Hepatocyte (in vitro differentiated cells): ENCODE measurements at regions not wholly inside any gene's neighbourhood (a gene's known extent, or its start where the extent isn't known, plus 50 kb on each side); places are given as distances from the start of the nearest gene placed in this dataset.

Experiments
- CTCF ChIP-seq: fragments of 200-600 bp; sonication (generic); IDR thresholded peaks from 2 replicates; pipeline ENCODE4 v1.5.1; 2016; ENCODE audit warnings: antibody characterized with exemption, mild to moderate bottlenecking; ENCODE audit not compliant: poor library complexity
- EZH2 ChIP-seq: fragments of 200-600 bp; sonication (generic); IDR thresholded peaks from 2 replicates; pipeline ENCODE4 v1.6.1; 2016; ENCODE audit warnings: antibody characterized with exemption, mild to moderate bottlenecking, borderline replicate concordance
- EZH2phosphoT487 ChIP-seq: fragments of 200-600 bp; sonication (generic); IDR thresholded peaks from one replicate; pipeline ENCODE4 v1.6.1; 2018; ENCODE audit warnings: antibody characterized with exemption, mild to moderate bottlenecking, low read depth, moderate library complexity; ENCODE audit not compliant: unreplicated experiment, severe bottlenecking

DNA sequence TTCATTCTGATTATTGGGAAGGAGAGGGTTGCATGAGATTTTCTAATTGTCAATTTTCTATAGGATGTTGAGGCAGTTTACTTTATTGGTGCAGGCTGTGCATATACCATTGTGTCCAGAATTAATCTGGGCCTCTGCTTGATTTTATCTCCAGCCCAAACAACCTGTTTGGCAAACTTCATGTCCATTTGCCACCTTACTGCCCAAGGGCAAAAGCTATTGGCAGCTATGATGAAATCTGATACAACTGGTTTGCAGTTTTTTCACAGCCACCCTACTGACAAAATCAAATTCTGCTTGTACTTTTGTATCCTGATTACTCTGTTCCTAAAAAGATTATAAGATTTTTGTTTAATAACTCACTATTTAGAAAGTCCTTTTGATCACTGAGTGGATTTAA, 789.2 kb upstream of the FBXO33 start:
- TF ChIP-seq CTCF (no peak), EZH2 (no peak), EZH2phosphoT487 (no peak)
